Subcutaneous abdominal adipose tissue (tissue), 5 donors: ENCODE measurements at regions not wholly inside any gene's neighbourhood (a gene's known extent, or its start where the extent isn't known, plus 50 kb on each side); places are given as distances from the start of the nearest gene placed in this dataset.
"Not testable (repeated sequence)": the region's sequence is repeated elsewhere in the genome, so short reads cannot be mapped to it uniquely, and the experiment has no call there.

ENCODE experiments used
- H3K27ac ChIP-seq: one replicate; pipeline ENCODE4 v1.7.0; 2013; ENCODE audit warnings: low read depth, mild to moderate bottlenecking, inconsistent platforms, low read length, moderate library complexity
- H3K27me3 ChIP-seq, 5 donors: one replicate each; pipeline ENCODE4 v1.7.0; 2013; ENCODE audit warnings: low read length in 5 of 5, inconsistent platforms in 1 of 5; ENCODE audit not compliant: control insufficient read depth in 5 of 5, insufficient read depth in 4 of 5
- H3K36me3 ChIP-seq, 5 donors: one replicate each; pipeline ENCODE4 v1.7.0; 2013; ENCODE audit warnings: low read length in 5 of 5; ENCODE audit not compliant: control insufficient read depth in 5 of 5, insufficient read depth in 5 of 5
- H3K4me1 ChIP-seq, 5 donors: one replicate each; pipeline ENCODE4 v1.7.0; 2013; ENCODE audit warnings: low read length in 5 of 5, mild to moderate bottlenecking in 3 of 5, moderate library complexity in 1 of 5; ENCODE audit not compliant: control insufficient read depth in 5 of 5, insufficient read depth in 5 of 5
- H3K4me3 ChIP-seq, 5 donors: one replicate each; pipeline ENCODE4 v1.7.0; 2013; ENCODE audit warnings: low read length in 5 of 5, low read depth in 1 of 5
- H3K9ac ChIP-seq, 5 donors: one replicate each; pipeline ENCODE4 v1.7.0; 2013; ENCODE audit warnings: low read length in 5 of 5, mild to moderate bottlenecking in 4 of 5, moderate library complexity in 3 of 5
- H3K9me3 ChIP-seq, 5 donors: one replicate each; pipeline ENCODE4 v1.7.0; 2013; ENCODE audit warnings: low read length in 5 of 5; ENCODE audit not compliant: control insufficient read depth in 5 of 5
- donor health status: healthy.
- donor health status: healthy.
- donor health status: healthy.
- donor health status: healthy.
- donor health status: healthy.

DNA sequence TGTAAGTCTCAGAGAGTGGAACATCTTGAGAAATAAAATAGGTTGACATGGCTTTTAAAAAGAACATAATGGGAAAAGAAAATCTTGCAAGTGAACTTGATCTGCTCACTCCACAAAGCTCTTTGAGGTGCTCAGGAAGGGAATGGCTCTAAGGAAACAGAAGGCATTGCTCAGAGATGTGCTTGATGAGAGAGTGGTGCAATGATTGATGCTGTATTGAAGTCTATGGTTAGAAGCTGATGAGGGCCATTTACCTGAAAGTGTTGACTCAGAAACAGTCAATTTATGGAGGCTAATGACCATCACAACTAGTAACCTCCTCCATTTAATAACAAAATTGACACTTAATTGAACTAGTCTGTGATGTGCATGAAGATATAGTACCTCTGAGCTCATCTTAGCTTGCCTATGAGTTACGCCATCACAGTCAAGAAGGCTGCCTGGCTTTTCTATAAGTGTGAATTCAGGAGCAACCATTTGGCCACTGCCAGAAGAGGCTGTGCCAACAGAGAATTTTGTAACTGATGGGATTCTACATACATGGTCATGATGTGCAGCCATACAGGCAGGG, 639.1 kb downstream of the JRKL start:
- Histone ChIP-seq H3K27ac (no peak overlapping the region), H3K9me3 (peaks cover 0 to 3% (median 0%) of the 10 kb centered on the region in 5 donors), H3K9ac (no peak overlapping the region), H3K36me3 (no peaks in the 10 kb centered on the region), H3K4me3 (no peak overlapping the region), H3K4me1 (no peaks in the 10 kb centered on the region), H3K27me3 (no peaks in the 10 kb centered on the region)

DNA sequence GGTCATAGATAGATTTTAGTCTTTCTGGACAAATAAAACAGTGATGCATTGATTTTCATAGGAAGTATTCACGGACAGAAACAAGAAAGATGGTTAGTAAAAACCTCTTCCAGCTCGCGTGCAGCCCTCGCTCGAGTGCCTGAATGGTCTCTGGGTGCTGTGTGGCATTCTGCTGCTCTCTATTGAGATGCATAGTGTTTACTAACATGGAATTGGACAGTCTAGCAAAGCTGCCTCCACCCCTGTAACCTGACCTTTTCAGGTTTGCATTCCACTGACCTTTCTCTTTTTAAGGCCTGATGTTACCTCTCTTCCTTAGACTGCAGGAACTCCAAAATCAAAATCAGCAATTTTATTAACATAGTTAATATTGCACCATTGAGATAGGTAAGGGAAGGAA, 643.4 kb downstream of the JRKL start:
- no peak overlapping the region for H3K9ac ChIP-seq
- H3K4me1 ChIP-seq: no peaks in the 10 kb centered on the region
- no peaks in the 10 kb centered on the region for H3K27me3 ChIP-seq

DNA sequence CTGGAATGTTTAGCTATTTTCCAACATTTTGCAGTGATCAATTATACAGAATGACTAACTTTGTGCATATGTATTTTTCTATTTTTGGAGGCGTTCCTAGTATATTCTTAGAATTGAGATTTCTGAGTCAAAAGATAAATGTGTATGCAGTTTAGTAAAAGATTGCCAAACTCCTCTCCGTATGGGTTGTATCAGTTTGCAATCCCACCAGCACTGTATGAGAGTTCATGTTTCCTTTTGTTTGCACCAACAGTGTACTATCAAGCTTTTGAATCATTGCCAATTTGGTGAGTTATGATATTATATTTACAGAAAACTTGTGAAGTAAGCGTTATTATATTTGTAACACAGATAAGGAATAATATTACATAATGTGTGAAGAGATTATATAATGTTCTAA, 658.7 kb downstream of the JRKL start:
- Histone ChIP-seq H3K27ac (no peak overlapping the region), H3K4me3 (no peak overlapping the region), H3K9ac (no peak overlapping the region), H3K27me3 (no peaks in the 10 kb centered on the region), H3K9me3 (no peaks in the 10 kb centered on the region), H3K36me3 (no peaks in the 10 kb centered on the region), H3K4me1 (no peaks in the 10 kb centered on the region)

More for the DNA sequence above, 643.4 kb downstream of the JRKL start:
- no peaks in the 10 kb centered on the region for H3K9me3 ChIP-seq
- no peaks in the 10 kb centered on the region for H3K36me3 ChIP-seq
- H3K27ac ChIP-seq: no peak overlapping the region
- no peak overlapping the region for H3K4me3 ChIP-seq

DNA sequence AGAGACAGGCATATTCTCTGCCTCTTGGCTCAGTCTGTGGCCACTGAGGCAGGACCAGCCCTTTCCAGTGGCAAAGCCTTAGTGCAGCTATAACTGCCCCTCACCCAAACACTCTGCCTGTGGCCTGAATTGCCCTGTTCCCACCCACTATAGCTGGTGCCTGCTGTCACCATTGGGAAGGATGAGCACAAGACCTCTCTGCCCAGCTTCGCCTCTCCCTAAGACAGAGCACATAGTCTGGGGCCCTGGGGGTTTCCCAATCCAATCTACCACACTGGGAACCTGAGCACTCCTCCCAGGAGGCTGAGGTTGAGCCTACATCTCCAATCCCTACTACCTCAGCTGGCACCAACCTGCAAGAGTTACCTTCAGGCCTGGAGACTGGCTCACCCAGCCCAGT, 670.4 kb downstream of the JRKL start:
- peaks cover 0 to 17% (median 16%) of the 10 kb centered on the region in 5 donors for H3K9me3 ChIP-seq
- H3K27me3 ChIP-seq: no peaks in the 10 kb centered on the region
- H3K27ac ChIP-seq: no peak overlapping the region
- peak overlapping the region in 1 of 5 donors; percentile 13 for H3K4me3 ChIP-seq
- no peaks in the 10 kb centered on the region for H3K4me1 ChIP-seq
- H3K9ac ChIP-seq: no peak overlapping the region
- no peaks in the 10 kb centered on the region for H3K36me3 ChIP-seq

DNA sequence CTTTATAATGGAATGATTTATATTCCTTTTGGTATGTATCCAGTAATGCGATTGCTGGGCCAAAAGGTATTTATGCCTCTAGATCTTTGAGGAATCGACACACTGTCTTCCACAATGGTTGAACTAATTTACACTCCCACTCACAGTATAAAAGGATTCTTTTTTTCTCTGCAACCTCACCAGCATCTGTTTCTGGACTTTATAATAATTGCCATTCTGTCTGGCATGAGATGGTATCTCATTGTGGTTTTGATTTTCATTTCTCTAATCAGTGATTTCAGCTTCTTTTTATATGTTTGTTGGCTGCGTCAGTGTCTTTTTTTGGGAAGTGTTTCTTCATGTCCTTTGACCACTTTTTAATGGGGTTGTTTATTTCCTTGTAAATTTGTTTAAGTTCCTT, 679.3 kb downstream of the JRKL start:
- Histone ChIP-seq H3K4me1 (no peaks in the 10 kb centered on the region), H3K4me3 (no peak overlapping the region), H3K9ac (no peak overlapping the region), H3K36me3 (no peaks in the 10 kb centered on the region), H3K27me3 (no peaks in the 10 kb centered on the region), H3K9me3 (peaks cover 3 to 22% (median 16%) of the 10 kb centered on the region in 5 donors), H3K27ac (no peak overlapping the region)

DNA sequence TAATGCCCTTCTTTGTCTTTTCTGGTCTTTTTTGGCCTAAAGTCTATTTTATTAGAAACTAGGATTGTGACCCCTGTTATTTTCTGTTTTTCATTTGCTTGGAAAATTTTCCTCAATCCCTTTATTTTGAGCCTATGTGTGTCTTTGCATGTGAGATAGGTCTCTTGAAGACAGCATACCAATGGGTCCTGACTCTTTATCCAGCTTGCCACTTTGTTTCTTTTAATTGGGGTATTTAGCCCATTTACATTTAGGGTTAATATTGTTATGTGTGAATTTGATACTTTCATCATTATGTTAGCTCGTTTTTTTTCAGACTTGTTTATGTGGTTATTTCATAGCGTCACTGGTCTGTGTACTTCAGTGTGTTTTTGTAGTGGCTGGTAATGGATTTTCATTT, 682.6 kb downstream of the JRKL start:
- Histone ChIP-seq H3K9me3 (peaks cover 3 to 25% (median 15%) of the 10 kb centered on the region in 5 donors), H3K36me3 (no peaks in the 10 kb centered on the region), H3K4me3 (no peak overlapping the region), H3K9ac (no peak overlapping the region), H3K27ac (no peak overlapping the region), H3K27me3 (no peaks in the 10 kb centered on the region), H3K4me1 (no peaks in the 10 kb centered on the region)

DNA sequence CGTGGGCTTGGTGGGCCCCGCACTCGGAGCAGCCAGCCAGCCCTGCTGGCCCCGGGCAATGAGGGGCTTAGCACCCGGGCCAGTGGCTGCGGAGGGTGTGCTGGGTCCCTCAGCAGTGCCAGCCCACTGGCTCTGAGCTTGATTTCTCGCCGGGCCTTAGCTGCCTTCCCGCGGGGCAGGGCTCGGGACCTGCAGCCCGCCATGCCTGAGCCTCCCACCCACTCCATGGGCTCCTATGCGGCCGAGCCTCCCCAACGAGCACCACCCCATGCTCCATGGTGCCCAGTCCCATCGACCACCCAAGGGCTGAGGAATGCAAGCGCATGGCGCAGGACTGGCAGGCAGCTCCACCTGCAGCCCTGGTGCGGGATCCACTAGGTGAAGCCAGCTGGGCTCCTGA, 686.9 kb downstream of the JRKL start:
- H3K27me3 ChIP-seq, H3K27ac ChIP-seq, H3K4me1 ChIP-seq: not testable (repeated sequence)

DNA sequence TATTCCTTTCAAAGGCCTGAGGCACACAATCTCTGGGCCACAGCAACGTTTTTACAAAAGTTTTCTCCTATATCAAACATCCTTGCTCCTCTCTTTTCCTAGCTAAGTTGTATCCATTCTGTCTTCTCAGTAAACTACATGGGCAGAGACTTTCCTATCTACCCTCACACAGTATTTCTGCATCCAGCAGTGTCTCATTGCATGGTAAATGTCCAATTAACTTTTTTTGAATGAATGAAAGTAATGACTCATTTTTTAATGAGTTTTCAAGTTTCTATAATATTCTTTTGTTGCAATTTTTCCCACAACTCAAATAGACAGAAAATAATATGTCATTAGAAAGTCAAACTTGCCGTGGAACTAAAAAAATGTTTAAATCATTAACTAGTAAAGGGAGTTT, 688.6 kb downstream of the JRKL start:
- H3K4me1 ChIP-seq: no peaks in the 10 kb centered on the region
- no peaks in the 10 kb centered on the region for H3K36me3 ChIP-seq
- H3K4me3 ChIP-seq: no peak overlapping the region
- no peak overlapping the region for H3K9ac ChIP-seq
- H3K27me3 ChIP-seq: no peaks in the 10 kb centered on the region
- no peak overlapping the region for H3K27ac ChIP-seq
- H3K9me3 ChIP-seq: peaks cover 0 to 11% (median 6%) of the 10 kb centered on the region in 5 donors

More for the DNA sequence above, 686.9 kb downstream of the JRKL start:
- peaks cover 3 to 25% (median 15%) of the 10 kb centered on the region in 5 donors for H3K9me3 ChIP-seq
- H3K36me3 ChIP-seq, H3K4me3 ChIP-seq, H3K9ac ChIP-seq: not testable (repeated sequence)

DNA sequence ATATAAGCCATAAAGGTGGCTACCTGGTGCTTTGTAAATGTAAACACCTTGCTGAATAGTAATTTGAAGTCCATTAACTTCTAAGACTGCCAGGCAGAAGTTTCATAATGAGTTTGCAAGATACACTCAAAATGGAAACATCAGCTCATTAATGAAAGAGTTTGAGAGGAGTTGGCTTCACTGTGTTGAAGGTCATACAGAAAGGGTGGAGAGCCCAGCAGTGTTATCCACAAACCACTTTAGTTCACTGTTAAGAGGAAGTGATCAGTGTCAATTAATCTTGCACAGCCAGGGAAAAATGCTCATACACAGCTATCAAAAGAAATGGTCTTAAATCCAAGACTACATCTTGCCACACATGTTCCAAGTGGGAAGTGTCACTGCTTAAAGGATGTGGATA, 689.4 kb downstream of the JRKL start:
- Histone ChIP-seq H3K27me3 (no peaks in the 10 kb centered on the region), H3K9me3 (peaks cover 0 to 4% (median 0%) of the 10 kb centered on the region in 5 donors), H3K4me1 (no peaks in the 10 kb centered on the region), H3K36me3 (no peaks in the 10 kb centered on the region), H3K9ac (no peak overlapping the region), H3K4me3 (no peak overlapping the region), H3K27ac (no peak overlapping the region)

DNA sequence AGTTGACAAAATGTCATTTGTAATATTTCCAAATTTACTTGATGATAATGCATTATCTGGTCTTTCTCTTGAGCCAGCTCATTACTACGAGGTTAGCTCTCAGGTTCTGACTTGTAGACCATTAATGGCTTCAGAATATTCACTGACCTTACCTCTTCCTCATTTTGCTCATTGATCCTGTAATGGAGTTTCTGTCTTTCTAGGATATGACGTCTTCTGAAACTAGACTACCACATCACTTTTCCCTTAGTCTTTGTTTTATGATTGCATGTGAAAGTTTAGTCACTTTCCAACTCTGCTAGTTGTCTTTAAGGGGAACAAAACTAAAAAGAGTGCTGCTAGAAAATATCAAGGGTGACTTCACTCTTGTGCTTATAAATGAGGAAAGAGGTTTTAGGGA, 697.6 kb downstream of the JRKL start:
- Histone ChIP-seq H3K36me3 (no peaks in the 10 kb centered on the region), H3K9me3 (no peaks in the 10 kb centered on the region)

DNA sequence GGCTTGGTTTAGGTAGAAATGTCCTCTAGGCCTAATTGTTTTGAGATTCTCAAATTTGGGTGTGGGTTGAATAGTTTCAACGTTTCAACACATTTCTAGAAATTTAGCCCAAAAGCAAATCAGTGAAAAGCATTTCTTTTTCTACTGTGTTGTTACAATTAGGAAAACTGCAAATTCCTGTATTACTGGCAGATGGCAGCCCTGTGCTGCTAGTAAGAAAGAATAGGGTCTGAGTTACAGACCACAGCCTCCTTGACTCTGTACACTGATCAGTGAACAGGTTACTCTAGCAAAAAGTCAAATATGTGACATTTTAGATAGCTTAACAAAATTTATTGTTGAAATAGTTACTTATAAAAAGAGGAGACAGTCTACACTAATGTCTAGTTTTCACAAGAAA, 703.0 kb downstream of the JRKL start:
- Histone ChIP-seq H3K27me3 (no peaks in the 10 kb centered on the region), H3K9ac (no peak overlapping the region), H3K4me3 (no peak overlapping the region), H3K4me1 (no peaks in the 10 kb centered on the region), H3K36me3 (no peaks in the 10 kb centered on the region), H3K9me3 (no peaks in the 10 kb centered on the region), H3K27ac (no peak overlapping the region)

More for the DNA sequence above, 697.6 kb downstream of the JRKL start:
- no peaks in the 10 kb centered on the region for H3K27me3 ChIP-seq
- H3K27ac ChIP-seq: no peak overlapping the region
- H3K4me1 ChIP-seq: no peaks in the 10 kb centered on the region
- no peak overlapping the region for H3K9ac ChIP-seq
- no peak overlapping the region for H3K4me3 ChIP-seq
